ENCODE measurements at regions not wholly inside any gene's neighbourhood (a gene's known extent, or its start where the extent isn't known, plus 50 kb on each side); places are given as distances from the start of the nearest gene placed in this dataset.

DNA sequence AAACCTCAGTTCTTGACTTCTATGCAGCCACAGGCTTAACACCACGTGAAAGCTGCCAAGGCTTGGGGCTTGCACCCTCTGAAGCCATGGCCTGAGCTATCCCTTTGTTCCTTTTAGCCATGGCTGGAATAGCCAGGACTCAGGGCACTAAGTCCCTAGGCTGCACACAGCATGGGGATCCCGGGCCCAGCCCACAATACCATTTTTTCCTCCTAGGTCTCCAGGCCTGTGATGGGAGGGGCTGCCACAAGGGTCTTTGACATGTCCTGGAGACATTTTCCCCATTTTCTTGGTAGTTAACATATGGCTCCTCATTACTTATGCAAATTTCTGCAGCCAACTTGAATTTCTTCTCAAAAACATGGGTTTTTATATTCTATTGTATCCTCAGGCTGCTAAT is 619.1 kb downstream of the NYAP2 start:
- TF ChIP-seq, protein P1, sequence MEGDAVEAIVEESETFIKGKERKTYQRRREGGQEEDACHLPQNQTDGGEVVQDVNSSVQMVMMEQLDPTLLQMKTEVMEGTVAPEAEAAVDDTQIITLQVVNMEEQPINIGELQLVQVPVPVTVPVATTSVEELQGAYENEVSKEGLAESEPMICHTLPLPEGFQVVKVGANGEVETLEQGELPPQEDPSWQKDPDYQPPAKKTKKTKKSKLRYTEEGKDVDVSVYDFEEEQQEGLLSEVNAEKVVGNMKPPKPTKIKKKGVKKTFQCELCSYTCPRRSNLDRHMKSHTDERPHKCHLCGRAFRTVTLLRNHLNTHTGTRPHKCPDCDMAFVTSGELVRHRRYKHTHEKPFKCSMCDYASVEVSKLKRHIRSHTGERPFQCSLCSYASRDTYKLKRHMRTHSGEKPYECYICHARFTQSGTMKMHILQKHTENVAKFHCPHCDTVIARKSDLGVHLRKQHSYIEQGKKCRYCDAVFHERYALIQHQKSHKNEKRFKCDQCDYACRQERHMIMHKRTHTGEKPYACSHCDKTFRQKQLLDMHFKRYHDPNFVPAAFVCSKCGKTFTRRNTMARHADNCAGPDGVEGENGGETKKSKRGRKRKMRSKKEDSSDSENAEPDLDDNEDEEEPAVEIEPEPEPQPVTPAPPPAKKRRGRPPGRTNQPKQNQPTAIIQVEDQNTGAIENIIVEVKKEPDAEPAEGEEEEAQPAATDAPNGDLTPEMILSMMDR (IDR thresholded peaks at IDR 0.05): no peak
- no peak for TF ChIP-seq POLR2A (IDR thresholded peaks at IDR 0.05)
